ENCODE measurements at regions not wholly inside any gene's neighbourhood (a gene's known extent, or its start where the extent isn't known, plus 50 kb on each side); places are given as distances from the start of the nearest gene placed in this dataset.

DNA sequence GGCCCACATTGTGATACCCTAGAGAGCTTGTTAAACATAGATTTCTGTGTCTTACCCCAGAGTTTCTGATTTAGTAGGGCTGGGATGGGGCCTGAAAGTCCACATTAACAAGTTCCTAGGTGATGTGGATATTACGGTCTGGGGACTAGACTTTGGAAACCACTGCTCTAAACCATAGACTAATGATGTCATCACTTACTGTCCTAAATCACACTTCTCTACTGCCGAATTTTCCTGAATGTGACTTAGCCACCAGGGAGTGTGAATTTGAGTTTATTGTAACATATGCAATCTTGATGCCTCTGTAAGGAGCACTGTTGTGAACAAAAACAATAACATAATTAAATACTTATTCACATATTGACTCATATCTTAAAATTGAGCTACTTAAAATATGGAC lies 165.6 kb downstream of the BTBD3 start:
- TF ChIP-seq, protein P1, sequence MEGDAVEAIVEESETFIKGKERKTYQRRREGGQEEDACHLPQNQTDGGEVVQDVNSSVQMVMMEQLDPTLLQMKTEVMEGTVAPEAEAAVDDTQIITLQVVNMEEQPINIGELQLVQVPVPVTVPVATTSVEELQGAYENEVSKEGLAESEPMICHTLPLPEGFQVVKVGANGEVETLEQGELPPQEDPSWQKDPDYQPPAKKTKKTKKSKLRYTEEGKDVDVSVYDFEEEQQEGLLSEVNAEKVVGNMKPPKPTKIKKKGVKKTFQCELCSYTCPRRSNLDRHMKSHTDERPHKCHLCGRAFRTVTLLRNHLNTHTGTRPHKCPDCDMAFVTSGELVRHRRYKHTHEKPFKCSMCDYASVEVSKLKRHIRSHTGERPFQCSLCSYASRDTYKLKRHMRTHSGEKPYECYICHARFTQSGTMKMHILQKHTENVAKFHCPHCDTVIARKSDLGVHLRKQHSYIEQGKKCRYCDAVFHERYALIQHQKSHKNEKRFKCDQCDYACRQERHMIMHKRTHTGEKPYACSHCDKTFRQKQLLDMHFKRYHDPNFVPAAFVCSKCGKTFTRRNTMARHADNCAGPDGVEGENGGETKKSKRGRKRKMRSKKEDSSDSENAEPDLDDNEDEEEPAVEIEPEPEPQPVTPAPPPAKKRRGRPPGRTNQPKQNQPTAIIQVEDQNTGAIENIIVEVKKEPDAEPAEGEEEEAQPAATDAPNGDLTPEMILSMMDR (IDR thresholded peaks at IDR 0.05; ENCODE audit: insufficient read depth, low read length, poor library complexity, severe bottlenecking): no peak
- TF ChIP-seq EZH2phosphoT487 (conservative IDR thresholded peaks at IDR 0.05; ENCODE audit: low read length): no peak
